Mammary epithelial cell (primary cell): ENCODE measurements at regions not wholly inside any gene's neighbourhood (a gene's known extent, or its start where the extent isn't known, plus 50 kb on each side); places are given as distances from the start of the nearest gene placed in this dataset.

ENCODE experiments used
- EZH2 ChIP-seq: IDR thresholded peaks from 2 replicates; pipeline ENCODE4 v1.6.1; 2012; ENCODE audit warnings: low read length, inconsistent platforms, borderline replicate concordance
- TF ChIP-seq, protein P1 (sequence below), 2 donors: IDR thresholded peaks in 1 of 2; conservative IDR thresholded peaks in 1 of 2; 2 replicates each; pipeline ENCODE4 v1.5.1; 2011 to 2012; ENCODE audit warnings: inconsistent platforms in 2 of 2, low read length in 2 of 2, mild to moderate bottlenecking in 2 of 2, control low read depth in 1 of 2, low read depth in 1 of 2; ENCODE audit not compliant: insufficient read depth in 1 of 2; ENCODE audit errors: extremely low read depth in 1 of 2

DNA sequence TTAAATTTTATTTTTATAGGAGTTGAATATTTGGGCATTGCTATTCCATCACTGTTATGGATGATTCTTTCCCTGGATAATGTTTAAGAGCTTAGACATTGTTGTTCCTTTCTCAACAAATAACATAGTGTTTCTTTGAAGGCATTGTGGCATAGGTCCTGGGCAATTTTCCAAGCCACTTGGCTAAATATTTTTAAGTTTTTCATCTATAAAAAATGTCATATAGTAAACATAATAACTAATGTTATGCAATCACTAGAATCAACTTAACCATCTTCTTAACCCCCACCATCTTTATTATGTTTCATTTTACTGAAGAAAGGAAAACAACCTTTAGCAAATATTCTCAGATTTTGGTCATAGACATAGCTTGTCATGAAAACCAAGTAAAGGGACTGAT is 600.6 kb upstream of the LMO3 start:
- TF ChIP-seq, protein P1, sequence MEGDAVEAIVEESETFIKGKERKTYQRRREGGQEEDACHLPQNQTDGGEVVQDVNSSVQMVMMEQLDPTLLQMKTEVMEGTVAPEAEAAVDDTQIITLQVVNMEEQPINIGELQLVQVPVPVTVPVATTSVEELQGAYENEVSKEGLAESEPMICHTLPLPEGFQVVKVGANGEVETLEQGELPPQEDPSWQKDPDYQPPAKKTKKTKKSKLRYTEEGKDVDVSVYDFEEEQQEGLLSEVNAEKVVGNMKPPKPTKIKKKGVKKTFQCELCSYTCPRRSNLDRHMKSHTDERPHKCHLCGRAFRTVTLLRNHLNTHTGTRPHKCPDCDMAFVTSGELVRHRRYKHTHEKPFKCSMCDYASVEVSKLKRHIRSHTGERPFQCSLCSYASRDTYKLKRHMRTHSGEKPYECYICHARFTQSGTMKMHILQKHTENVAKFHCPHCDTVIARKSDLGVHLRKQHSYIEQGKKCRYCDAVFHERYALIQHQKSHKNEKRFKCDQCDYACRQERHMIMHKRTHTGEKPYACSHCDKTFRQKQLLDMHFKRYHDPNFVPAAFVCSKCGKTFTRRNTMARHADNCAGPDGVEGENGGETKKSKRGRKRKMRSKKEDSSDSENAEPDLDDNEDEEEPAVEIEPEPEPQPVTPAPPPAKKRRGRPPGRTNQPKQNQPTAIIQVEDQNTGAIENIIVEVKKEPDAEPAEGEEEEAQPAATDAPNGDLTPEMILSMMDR (conservative IDR thresholded peaks at IDR 0.05 in 1 of 2, IDR thresholded peaks at IDR 0.05 in 1 of 2; ENCODE audit: extremely low read depth in 1 of 2, insufficient read depth in 1 of 2, low read depth in 1 of 2, low read length in 2 of 2), result no peak
- no peak for TF ChIP-seq EZH2
